ENCODE measurements at regions not wholly inside any gene's neighbourhood (a gene's known extent, or its start where the extent isn't known, plus 50 kb on each side); places are given as distances from the start of the nearest gene placed in this dataset.

DNA sequence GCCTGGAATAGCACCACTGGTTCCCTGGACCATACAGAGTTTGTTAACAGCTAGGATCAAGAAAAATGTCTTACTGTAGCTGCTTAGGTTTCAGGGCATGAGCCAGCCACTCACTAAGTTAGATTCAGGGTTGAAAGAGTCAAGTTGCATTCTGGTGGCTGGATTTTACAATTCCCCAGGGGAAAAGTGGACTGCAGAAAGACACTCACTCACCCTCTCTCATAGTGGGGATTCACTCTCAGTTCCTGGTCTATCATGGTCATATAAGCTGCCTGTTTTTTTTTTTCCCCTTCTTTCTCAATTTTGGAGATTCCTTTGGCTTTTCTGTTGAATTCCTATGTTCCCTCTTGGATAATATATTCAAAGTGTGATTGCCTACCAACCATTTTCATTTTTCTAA, 744.2 kb upstream of the GRIA3 start:
- H3K4me3 ChIP-seq (ENCODE audit: low read depth, low read length) = no peak overlapping the region
- no peak for DNase-seq (ENCODE audit: low read depth, low spot score)
- in situ Hi-C loops (cut with HindIII; ENCODE audit: low sequenced_read_pairs) = no loop called here
- TF ChIP-seq, protein P1, sequence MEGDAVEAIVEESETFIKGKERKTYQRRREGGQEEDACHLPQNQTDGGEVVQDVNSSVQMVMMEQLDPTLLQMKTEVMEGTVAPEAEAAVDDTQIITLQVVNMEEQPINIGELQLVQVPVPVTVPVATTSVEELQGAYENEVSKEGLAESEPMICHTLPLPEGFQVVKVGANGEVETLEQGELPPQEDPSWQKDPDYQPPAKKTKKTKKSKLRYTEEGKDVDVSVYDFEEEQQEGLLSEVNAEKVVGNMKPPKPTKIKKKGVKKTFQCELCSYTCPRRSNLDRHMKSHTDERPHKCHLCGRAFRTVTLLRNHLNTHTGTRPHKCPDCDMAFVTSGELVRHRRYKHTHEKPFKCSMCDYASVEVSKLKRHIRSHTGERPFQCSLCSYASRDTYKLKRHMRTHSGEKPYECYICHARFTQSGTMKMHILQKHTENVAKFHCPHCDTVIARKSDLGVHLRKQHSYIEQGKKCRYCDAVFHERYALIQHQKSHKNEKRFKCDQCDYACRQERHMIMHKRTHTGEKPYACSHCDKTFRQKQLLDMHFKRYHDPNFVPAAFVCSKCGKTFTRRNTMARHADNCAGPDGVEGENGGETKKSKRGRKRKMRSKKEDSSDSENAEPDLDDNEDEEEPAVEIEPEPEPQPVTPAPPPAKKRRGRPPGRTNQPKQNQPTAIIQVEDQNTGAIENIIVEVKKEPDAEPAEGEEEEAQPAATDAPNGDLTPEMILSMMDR (IDR thresholded peaks at IDR 0.05; ENCODE audit: low read depth, low read length) = no peak

DNA sequence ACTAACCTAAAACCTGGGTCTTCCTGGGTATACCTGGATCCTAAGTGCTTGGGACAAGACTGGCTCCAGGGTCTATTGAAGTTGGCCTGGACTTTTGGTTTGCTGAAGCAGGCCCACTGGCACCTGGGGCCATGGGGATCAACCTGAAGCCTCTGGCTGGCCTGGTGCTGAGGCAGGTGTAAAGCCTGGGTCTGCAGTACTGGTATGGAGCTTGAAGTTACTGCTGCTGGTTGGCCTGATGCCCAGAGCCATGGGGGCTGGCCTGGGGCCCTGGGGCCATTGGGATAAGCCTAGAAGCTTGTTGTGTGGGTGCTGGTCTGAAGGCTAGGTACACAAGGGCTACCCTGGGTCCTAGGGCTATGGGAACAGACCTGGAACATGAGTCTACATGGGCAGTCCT, 743.2 kb upstream of the GRIA3 start:
- TF ChIP-seq, protein P1 (IDR thresholded peaks at IDR 0.05; ENCODE audit: low read depth, low read length) = no peak
- DNase-seq (ENCODE audit: low read depth, low spot score) = no peak
- in situ Hi-C loops (cut with HindIII; ENCODE audit: low sequenced_read_pairs) = no loop called here
- H3K4me3 ChIP-seq (ENCODE audit: low read depth, low read length) = no peak overlapping the region

DNA sequence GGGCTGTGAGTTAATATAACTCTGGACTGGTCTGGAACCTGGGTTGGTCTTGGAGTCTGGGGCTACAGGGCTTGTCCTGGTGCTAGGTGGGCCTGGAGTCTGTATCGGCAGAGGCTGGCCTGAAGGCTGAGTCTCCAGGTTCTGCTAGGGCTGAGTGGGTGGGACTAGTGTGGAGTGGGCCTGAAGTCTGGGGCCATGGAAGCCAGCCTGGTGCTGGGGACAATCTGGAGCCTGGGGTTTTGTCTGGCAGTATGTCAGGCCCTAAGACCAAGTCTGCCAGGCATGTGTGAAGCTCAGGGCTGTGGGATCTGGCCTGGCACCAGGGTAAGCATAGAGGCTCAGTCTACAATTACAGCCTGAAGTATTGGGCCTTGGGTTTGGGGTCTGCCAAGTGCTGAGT, 742.6 kb upstream of the GRIA3 start:
- TF ChIP-seq, protein P1 (IDR thresholded peaks at IDR 0.05; ENCODE audit: low read depth, low read length) = no peak
- no peak overlapping the region for H3K4me3 ChIP-seq (ENCODE audit: low read depth, low read length)
- in situ Hi-C loops (cut with HindIII; ENCODE audit: low sequenced_read_pairs) = no loop called here
- DNase-seq (ENCODE audit: low read depth, low spot score) = no peak

DNA sequence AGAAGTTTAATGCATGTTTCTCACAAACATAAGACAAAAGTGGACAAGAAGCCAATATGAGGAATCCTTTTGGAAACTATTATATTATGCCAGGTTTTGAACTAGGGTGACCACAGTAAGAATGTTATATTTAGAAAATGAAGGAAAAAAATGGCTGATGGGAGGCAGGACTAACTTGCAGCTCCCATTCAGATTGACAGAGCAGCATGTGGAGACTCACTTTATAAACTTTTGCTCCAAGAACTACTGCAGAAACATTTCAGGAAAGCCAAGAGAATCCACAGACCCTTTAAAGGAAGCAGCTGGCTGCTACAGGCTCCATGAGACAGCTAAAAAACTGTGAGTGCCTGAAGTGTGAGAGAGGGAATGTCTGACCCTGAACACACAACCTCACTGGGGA, 738.6 kb upstream of the GRIA3 start:
- TF ChIP-seq, protein P1 (IDR thresholded peaks at IDR 0.05; ENCODE audit: low read depth, low read length) = no peak
- no peak overlapping the region for H3K4me3 ChIP-seq (ENCODE audit: low read depth, low read length)
- no peak for DNase-seq (ENCODE audit: low read depth, low spot score)
- in situ Hi-C loops (cut with HindIII; ENCODE audit: low sequenced_read_pairs) = no loop called here

DNA sequence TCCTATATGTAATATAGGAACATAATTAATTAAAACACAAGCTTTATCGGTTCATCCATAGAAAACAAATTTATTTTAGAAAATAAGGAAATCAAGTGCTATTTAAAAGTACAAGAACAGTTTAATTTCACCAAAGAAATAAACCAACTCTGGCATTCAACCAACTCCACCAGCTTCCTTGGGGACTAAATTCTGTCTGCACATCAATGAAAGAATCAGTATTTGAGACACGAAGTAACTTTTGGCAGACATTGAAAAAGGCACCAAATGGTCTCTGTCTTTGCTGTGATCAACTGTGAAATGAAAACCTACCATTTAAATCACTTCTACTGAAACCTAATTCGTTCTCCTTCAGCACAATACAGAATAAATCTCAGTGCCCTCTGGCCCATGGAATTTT, 719.7 kb upstream of the GRIA3 start:
- in situ Hi-C loops (cut with HindIII; ENCODE audit: low sequenced_read_pairs) = no loop called here
- DNase-seq (ENCODE audit: low read depth, low spot score) = no peak
- TF ChIP-seq, protein P1 (IDR thresholded peaks at IDR 0.05; ENCODE audit: low read depth, low read length) = no peak

DNA sequence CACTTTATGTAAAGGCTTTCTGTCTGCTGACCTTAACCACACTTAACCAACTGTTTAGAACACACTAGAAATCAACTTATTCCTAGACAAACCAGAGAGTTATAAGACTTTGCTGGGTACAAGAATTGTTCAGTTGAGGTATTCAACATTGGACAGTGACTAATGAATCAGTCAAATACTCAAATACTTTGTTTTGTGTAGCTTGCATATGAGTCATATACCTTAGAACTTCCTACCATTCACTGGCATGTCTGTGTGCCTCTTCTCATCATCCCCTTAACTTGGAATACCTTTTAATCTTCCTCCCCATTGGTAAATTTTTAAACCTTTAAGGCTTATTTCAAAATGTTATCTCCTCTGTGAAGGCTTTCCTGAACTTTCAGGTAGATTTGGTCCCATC, 708.8 kb upstream of the GRIA3 start:
- DNase-seq (ENCODE audit: low read depth, low spot score) = no peak
- in situ Hi-C loops (cut with HindIII; ENCODE audit: low sequenced_read_pairs) = no loop called here
- TF ChIP-seq, protein P1 (IDR thresholded peaks at IDR 0.05; ENCODE audit: low read depth, low read length) = no peak
- no peak overlapping the region for H3K4me3 ChIP-seq (ENCODE audit: low read depth, low read length)

More for the DNA sequence above, 719.7 kb upstream of the GRIA3 start:
- H3K4me3 ChIP-seq (ENCODE audit: low read depth, low read length) = no peak overlapping the region

DNA sequence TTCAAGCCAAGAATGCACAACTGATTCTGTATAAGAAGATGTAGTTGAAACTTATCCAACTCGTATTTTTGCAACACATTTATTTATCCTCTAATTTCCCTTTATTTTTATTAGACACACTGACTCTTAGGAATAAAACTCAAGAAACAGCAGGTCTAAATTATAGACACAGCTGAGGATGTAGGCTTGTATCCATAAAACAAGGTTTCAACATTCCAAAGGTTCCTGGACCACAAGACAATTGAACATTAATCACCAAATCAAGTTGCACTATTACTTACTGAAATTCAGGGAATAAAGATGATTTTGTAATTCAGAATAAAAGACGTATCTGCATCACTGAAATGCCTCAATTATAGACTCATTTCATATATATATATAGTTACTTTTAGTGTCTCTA, 683.5 kb upstream of the GRIA3 start:
- no peak for DNase-seq (ENCODE audit: low read depth, low spot score)
- in situ Hi-C loops (cut with HindIII; ENCODE audit: low sequenced_read_pairs) = no loop called here
- TF ChIP-seq, protein P1 (IDR thresholded peaks at IDR 0.05; ENCODE audit: low read depth, low read length) = no peak
- no peak overlapping the region for H3K4me3 ChIP-seq (ENCODE audit: low read depth, low read length)
